Right lobe of liver (tissue), 6 donors: ENCODE measurements at regions not wholly inside any gene's neighbourhood (a gene's known extent, or its start where the extent isn't known, plus 50 kb on each side); places are given as distances from the start of the nearest gene placed in this dataset.
A peak's percentile ranks its signal among the peaks of the same experiment; 100 is the strongest.

Experiments used
- ATAC-seq, 4 donors: fragments of 200-7000 bp; cut with Tn5 transposase; one replicate each; pipeline ENCODE4 v1.9.1; 2020; ENCODE audit warnings: mild to moderate bottlenecking in 4 of 4, moderate library complexity in 4 of 4
- DNase-seq, 3 donors: peaks; one replicate each; pipeline ENCODE4 v3.0.0-alpha.2; 2020
- H3K27ac ChIP-seq, 3 donors: fragments of 200-600 bp; one replicate each; pipeline ENCODE4 v1.8.0; 2022
- H3K27me3 ChIP-seq, 2 donors: fragments of 200-600 bp; one replicate each; pipeline ENCODE4 v1.8.0; 2022
- H3K36me3 ChIP-seq, 4 donors: fragments of 200-600 bp; sonication (generic) in 1 of 4; one replicate each; pipeline versions ENCODE4 v1.5.1 to v1.8.0; 2017 to 2022; ENCODE audit warnings: control low read depth in 1 of 4
- H3K4me1 ChIP-seq, 4 donors: fragments of 200-600 bp; sonication (generic) in 1 of 4; one replicate each; pipeline versions ENCODE4 v1.5.1 to v1.8.0; 2017 to 2022; ENCODE audit warnings: control low read depth in 1 of 4
- H3K4me3 ChIP-seq, 3 donors: fragments of 200-600 bp; one replicate each; pipeline ENCODE4 v1.8.0; 2022
- H3K9me3 ChIP-seq, 4 donors: fragments of 200-600 bp; sonication (generic) in 1 of 4; one replicate each; pipeline versions ENCODE4 v1.5.1 to v1.8.0; 2017 to 2022; ENCODE audit warnings: control low read depth in 1 of 4
- POLR2A ChIP-seq: fragments of 450-650 bp; IDR thresholded peaks from one replicate; pipeline ENCODE4 v1.6.1; 2017; ENCODE audit warnings: antibody characterized with exemption, mild to moderate bottlenecking
- WGBS: methylation state at CpG from one replicate; pipeline ENCODE4 v1.1.6; 2018; ENCODE audit warnings: low coverage, low lambda C conversion rate; ENCODE audit not compliant: insufficient coverage; ENCODE audit errors: missing lambda C conversion rate; 5-methylcytosine and 5-hydroxymethylcytosine counted together
- intact Hi-C, 2 donors: fragments of 100-400 bp; cut with DNase I; formaldehyde crosslinking; loops; one replicate each; pipeline versions ENCODE4 v1.11.2 to v1.14.1; 2022
- TF ChIP-seq, protein P1 (sequence below), 4 donors: fragments of 200-600 bp in 3 of 4; fragments of 450-650 bp in 1 of 4; IDR thresholded peaks; one replicate each; pipeline versions ENCODE4 v1.5.1 to v1.8.0; 2016 to 2022; ENCODE audit warnings: antibody characterized with exemption in 4 of 4, mild to moderate bottlenecking in 2 of 4
- donor health status: DM: no; HTN: yes; CAD: no.
- donor health status: DM: no; HTN: no; CAD: no.
- donor health status: DM: no; HTN: no; CAD: no.
- donor health status: DM: no; HTN: yes; CAD: no.
- donor health status: DM: no; HTN: yes; CAD: no.

GRCh38 chr13:99055281-99055680 is 77.4 kb upstream of the DOCK9 start:
- Histone ChIP-seq H3K4me3 (no peak overlapping the region), H3K9me3 (no peaks in the 10 kb centered on the region), H3K4me1 (peaks cover 0 to 19% (median 8%) of the 10 kb centered on the region in 4 donors), H3K27me3 (no peaks in the 10 kb centered on the region), H3K27ac (no peak overlapping the region), H3K36me3 (no peaks in the 10 kb centered on the region)
- ATAC-seq (no peak), DNase-seq (no peak)
- intact Hi-C loops, result no loop called here
- WGBS, result 61% methylated on average over 10 of the region's 10 CpGs
- no peak for TF ChIP-seq POLR2A
- TF ChIP-seq, protein P1, sequence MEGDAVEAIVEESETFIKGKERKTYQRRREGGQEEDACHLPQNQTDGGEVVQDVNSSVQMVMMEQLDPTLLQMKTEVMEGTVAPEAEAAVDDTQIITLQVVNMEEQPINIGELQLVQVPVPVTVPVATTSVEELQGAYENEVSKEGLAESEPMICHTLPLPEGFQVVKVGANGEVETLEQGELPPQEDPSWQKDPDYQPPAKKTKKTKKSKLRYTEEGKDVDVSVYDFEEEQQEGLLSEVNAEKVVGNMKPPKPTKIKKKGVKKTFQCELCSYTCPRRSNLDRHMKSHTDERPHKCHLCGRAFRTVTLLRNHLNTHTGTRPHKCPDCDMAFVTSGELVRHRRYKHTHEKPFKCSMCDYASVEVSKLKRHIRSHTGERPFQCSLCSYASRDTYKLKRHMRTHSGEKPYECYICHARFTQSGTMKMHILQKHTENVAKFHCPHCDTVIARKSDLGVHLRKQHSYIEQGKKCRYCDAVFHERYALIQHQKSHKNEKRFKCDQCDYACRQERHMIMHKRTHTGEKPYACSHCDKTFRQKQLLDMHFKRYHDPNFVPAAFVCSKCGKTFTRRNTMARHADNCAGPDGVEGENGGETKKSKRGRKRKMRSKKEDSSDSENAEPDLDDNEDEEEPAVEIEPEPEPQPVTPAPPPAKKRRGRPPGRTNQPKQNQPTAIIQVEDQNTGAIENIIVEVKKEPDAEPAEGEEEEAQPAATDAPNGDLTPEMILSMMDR (IDR thresholded peaks at IDR 0.05), result no peak

DNA sequence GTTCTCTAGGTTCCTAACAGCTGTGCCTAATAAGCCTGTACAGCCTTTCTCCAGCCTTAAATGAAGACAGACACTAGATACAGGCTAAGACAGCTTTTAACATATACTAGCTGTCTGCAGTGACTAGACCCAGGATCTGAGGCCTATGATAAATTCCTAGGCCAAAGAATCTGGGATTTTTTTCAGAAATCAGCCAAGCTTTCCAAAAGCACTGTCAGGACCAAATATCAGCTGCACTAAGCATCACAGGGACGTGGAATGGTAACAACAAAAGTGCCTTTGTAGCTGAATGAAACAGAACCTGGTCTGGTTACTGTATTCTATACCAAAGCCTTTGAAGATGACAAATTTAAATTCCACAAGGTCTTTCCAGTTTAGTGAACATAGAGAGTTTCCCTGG is 77.9 kb upstream of the DOCK9 start:
- intact Hi-C loops, result no loop called here
- 100% methylated on average over 1 of the region's 1 CpG for WGBS
- Histone ChIP-seq H3K4me1 (peaks cover 0 to 19% (median 8%) of the 10 kb centered on the region in 4 donors), H3K27me3 (no peaks in the 10 kb centered on the region), H3K9me3 (no peaks in the 10 kb centered on the region), H3K27ac (no peak overlapping the region), H3K4me3 (no peak overlapping the region), H3K36me3 (no peaks in the 10 kb centered on the region)
- ATAC-seq (no peak), DNase-seq (no peak)
- TF ChIP-seq POLR2A, result no peak
- TF ChIP-seq, protein P1 (IDR thresholded peaks at IDR 0.05), result no peak

DNA sequence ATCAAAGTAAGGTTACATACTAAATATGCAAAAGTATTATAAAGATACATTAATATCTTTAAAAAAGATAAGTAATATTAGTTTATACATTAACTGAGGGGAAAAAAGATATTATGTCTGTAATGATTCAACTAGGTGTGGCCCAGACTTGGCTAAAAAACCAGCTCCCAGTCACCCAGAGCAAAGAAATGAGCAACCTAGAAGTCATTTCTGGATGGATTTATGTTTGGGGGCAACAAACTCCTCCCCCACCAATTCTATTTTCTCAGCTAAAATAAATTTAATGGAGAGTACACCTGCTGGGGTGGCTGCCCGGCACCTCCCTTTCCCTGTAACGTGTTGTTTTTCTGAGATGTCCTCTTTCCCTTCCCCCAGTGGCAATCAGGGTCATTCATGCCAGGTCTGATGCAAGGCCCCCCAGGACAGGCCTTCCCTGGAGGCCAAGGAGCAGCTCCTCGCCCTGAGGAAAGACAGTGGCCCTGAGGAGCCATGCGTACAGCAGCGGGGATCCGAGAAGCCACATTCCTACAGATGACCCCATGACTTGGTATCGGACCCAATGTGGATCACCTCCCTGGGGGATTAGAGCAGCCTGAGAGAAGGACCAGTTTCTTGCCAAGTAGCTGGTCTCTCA is 78.6 kb upstream of the DOCK9 start:
- no peak overlapping the region for H3K27ac ChIP-seq
- H3K9me3 ChIP-seq, result no peaks in the 10 kb centered on the region
- no peak overlapping the region for H3K4me3 ChIP-seq
- intact Hi-C loops, result no loop called here
- DNase-seq (no peak), ATAC-seq (peak in 1 of 4 donors; percentile 5)
- TF ChIP-seq, protein P1 (IDR thresholded peaks at IDR 0.05), result no peak
- no peak for TF ChIP-seq POLR2A
- peaks cover 0 to 19% (median 8%) of the 10 kb centered on the region in 4 donors for H3K4me1 ChIP-seq
- WGBS, result 43% methylated on average over 1 of the region's 7 CpGs
- no peaks in the 10 kb centered on the region for H3K27me3 ChIP-seq
- H3K36me3 ChIP-seq, result no peaks in the 10 kb centered on the region

DNA sequence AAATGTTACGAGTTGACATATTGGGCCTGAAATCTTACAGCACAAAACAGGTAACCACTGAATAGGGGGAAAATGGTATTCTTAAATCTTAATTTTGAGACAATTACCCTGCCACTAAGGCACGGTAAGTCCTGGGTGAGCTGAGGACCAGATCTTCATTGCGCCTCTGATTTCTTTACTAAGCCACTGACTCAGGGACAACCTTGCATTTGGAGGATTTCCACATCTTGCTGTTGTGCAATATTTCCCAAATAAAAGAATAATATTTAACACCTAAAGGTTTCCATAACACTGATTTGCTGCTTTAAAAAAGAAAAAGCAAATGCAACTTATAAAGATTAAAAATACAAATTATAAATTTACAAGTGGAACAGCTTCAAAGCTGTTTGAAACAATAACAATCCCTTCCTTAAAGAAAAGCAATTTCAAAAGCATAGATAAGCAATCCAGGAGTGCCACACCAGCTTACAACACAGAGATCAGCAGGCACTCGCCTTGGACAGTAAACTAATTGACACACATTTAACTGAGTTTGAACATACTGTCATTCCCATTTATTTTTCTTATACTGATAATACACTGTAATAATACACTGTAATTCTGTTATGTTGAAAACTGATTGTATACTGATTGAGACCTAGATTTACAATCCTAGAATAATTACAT is 79.6 kb upstream of the DOCK9 start:
- no peak for TF ChIP-seq POLR2A
- TF ChIP-seq, protein P1 (IDR thresholded peaks at IDR 0.05), result no peak
- H3K4me3 ChIP-seq, result no peak overlapping the region
- peaks cover 0 to 19% (median 8%) of the 10 kb centered on the region in 4 donors for H3K4me1 ChIP-seq
- ATAC-seq (peak; percentile 67 to 81 (median 78)), DNase-seq (no peak)
- H3K9me3 ChIP-seq, result no peaks in the 10 kb centered on the region
- no peaks in the 10 kb centered on the region for H3K36me3 ChIP-seq
- no peaks in the 10 kb centered on the region for H3K27me3 ChIP-seq
- peak overlapping the region in 2 of 3 donors; percentile 8 to 15 for H3K27ac ChIP-seq
- intact Hi-C loops, result no loop called here
- 44% methylated on average over 4 of the region's 4 CpGs for WGBS
